Duodenal mucosa (tissue), 2 donors: ENCODE measurements at regions not wholly inside any gene's neighbourhood (a gene's known extent, or its start where the extent isn't known, plus 50 kb on each side); places are given as distances from the start of the nearest gene placed in this dataset.
"Not testable (repeated sequence)": the region's sequence is repeated elsewhere in the genome, so short reads cannot be mapped to it uniquely, and the experiment has no call there.

Experiments used
- H3K27ac ChIP-seq: one replicate; pipeline ENCODE4 v1.7.0; 2013; ENCODE audit warnings: low read depth, low read length
- H3K27me3 ChIP-seq, 2 donors: one replicate each; pipeline ENCODE4 v1.7.0; 2013; ENCODE audit warnings: low read length in 2 of 2, control low read depth in 1 of 2; ENCODE audit not compliant: insufficient read depth in 2 of 2, control insufficient read depth in 1 of 2
- H3K36me3 ChIP-seq, 2 donors: one replicate each; pipeline ENCODE4 v1.7.0; 2013; ENCODE audit warnings: low read length in 2 of 2, control low read depth in 1 of 2; ENCODE audit not compliant: insufficient read depth in 2 of 2, control insufficient read depth in 1 of 2
- H3K4me1 ChIP-seq, 2 donors: one replicate each; pipeline ENCODE4 v1.7.0; 2013; ENCODE audit warnings: low read length in 2 of 2, control low read depth in 1 of 2; ENCODE audit not compliant: insufficient read depth in 2 of 2, control insufficient read depth in 1 of 2
- H3K4me3 ChIP-seq, 2 donors: one replicate each; pipeline ENCODE4 v1.7.0; 2013; ENCODE audit warnings: low read length in 2 of 2, low read depth in 1 of 2
- H3K9ac ChIP-seq, 2 donors: one replicate each; pipeline ENCODE4 v1.7.0; 2013; ENCODE audit warnings: low read length in 2 of 2, low read depth in 1 of 2
- H3K9me3 ChIP-seq, 2 donors: one replicate each; pipeline ENCODE4 v1.7.0; 2013; ENCODE audit warnings: low read length in 2 of 2, control low read depth in 1 of 2; ENCODE audit not compliant: control insufficient read depth in 1 of 2

- Histone ChIP-seq H3K9ac (no peak overlapping the region), H3K4me3 (no peak overlapping the region), H3K27ac (no peak overlapping the region), H3K27me3 (no peaks in the 10 kb centered on the region), H3K9me3 (no peaks in the 10 kb centered on the region), H3K4me1 (no peaks in the 10 kb centered on the region), H3K36me3 (no peaks in the 10 kb centered on the region)
Measured at GRCh38 chr2:51781691-51782090, 749.8 kb upstream of the NRXN1 start.

GRCh38 chr2:51780353-51780752 is 748.4 kb upstream of the NRXN1 start:
- H3K4me1 ChIP-seq, result no peaks in the 10 kb centered on the region
- peaks cover 0 to 2% of the 10 kb centered on the region in 2 donors for H3K9me3 ChIP-seq
- H3K27me3 ChIP-seq, result no peaks in the 10 kb centered on the region
- no peak overlapping the region for H3K27ac ChIP-seq
- no peak overlapping the region for H3K9ac ChIP-seq
- no peak overlapping the region for H3K4me3 ChIP-seq
- H3K36me3 ChIP-seq, result no peaks in the 10 kb centered on the region

- not testable (repeated sequence) for H3K27me3 ChIP-seq, H3K4me3 ChIP-seq, H3K36me3 ChIP-seq, H3K9me3 ChIP-seq, H3K9ac ChIP-seq, H3K27ac ChIP-seq, H3K4me1 ChIP-seq
Measured at GRCh38 chr2:51779723-51780122, 747.8 kb upstream of the NRXN1 start.

- H3K27me3 ChIP-seq, result no peaks in the 10 kb centered on the region
- no peak overlapping the region for H3K4me3 ChIP-seq
- no peak overlapping the region for H3K27ac ChIP-seq
Measured at GRCh38 chr2:51778806-51779205, 746.9 kb upstream of the NRXN1 start.

GRCh38 chr2:51774606-51775005 is 742.7 kb upstream of the NRXN1 start:
- not testable (repeated sequence) for H3K4me3 ChIP-seq, H3K4me1 ChIP-seq, H3K9me3 ChIP-seq, H3K36me3 ChIP-seq, H3K27ac ChIP-seq, H3K27me3 ChIP-seq, H3K9ac ChIP-seq

More at GRCh38 chr2:51778806-51779205, 746.9 kb upstream of the NRXN1 start:
- Histone ChIP-seq H3K9ac (no peak overlapping the region), H3K4me1 (no peaks in the 10 kb centered on the region), H3K36me3 (no peaks in the 10 kb centered on the region), H3K9me3 (peaks cover 0 to 8% of the 10 kb centered on the region in 2 donors)

GRCh38 chr2:51760441-51760840 is 728.5 kb upstream of the NRXN1 start:
- Histone ChIP-seq H3K36me3 (no peaks in the 10 kb centered on the region), H3K27me3 (no peaks in the 10 kb centered on the region), H3K4me1 (no peaks in the 10 kb centered on the region), H3K9me3 (peaks cover 0 to 6% of the 10 kb centered on the region in 2 donors), H3K4me3 (no peak overlapping the region), H3K9ac (no peak overlapping the region), H3K27ac (no peak overlapping the region)

- no peak overlapping the region for H3K27ac ChIP-seq
- no peak overlapping the region for H3K9ac ChIP-seq
- H3K36me3 ChIP-seq, result no peaks in the 10 kb centered on the region
- H3K4me1 ChIP-seq, result no peaks in the 10 kb centered on the region
- H3K9me3 ChIP-seq, result peaks cover 0 to 10% of the 10 kb centered on the region in 2 donors
- no peak overlapping the region for H3K4me3 ChIP-seq
- no peaks in the 10 kb centered on the region for H3K27me3 ChIP-seq
Measured at GRCh38 chr2:51758081-51758480, 726.1 kb upstream of the NRXN1 start.

- no peaks in the 10 kb centered on the region for H3K4me1 ChIP-seq
- no peak overlapping the region for H3K9ac ChIP-seq
- H3K27ac ChIP-seq, result no peak overlapping the region
- no peaks in the 10 kb centered on the region for H3K9me3 ChIP-seq
- no peak overlapping the region for H3K4me3 ChIP-seq
- no peaks in the 10 kb centered on the region for H3K36me3 ChIP-seq
- no peaks in the 10 kb centered on the region for H3K27me3 ChIP-seq
Measured at GRCh38 chr2:51734115-51734514, 702.2 kb upstream of the NRXN1 start.

- no peak overlapping the region for H3K9ac ChIP-seq
- H3K4me1 ChIP-seq, result no peaks in the 10 kb centered on the region
- no peaks in the 10 kb centered on the region for H3K36me3 ChIP-seq
- no peak overlapping the region for H3K27ac ChIP-seq
- H3K27me3 ChIP-seq, result no peaks in the 10 kb centered on the region
- no peak overlapping the region for H3K4me3 ChIP-seq
- no peaks in the 10 kb centered on the region for H3K9me3 ChIP-seq
Measured at GRCh38 chr2:51723691-51724090, 691.8 kb upstream of the NRXN1 start.

- H3K27ac ChIP-seq, result no peak overlapping the region
- peaks cover 0 to 3% of the 10 kb centered on the region in 2 donors for H3K9me3 ChIP-seq
- no peaks in the 10 kb centered on the region for H3K36me3 ChIP-seq
- no peaks in the 10 kb centered on the region for H3K27me3 ChIP-seq
- no peak overlapping the region for H3K9ac ChIP-seq
- no peaks in the 10 kb centered on the region for H3K4me1 ChIP-seq
- no peak overlapping the region for H3K4me3 ChIP-seq
Measured at GRCh38 chr2:51722311-51722710, 690.4 kb upstream of the NRXN1 start.

- Histone ChIP-seq H3K36me3 (no peaks in the 10 kb centered on the region), H3K9ac (no peak overlapping the region), H3K4me1 (no peaks in the 10 kb centered on the region), H3K4me3 (no peak overlapping the region), H3K27ac (no peak overlapping the region), H3K9me3 (peaks cover 0 to 3% of the 10 kb centered on the region in 2 donors), H3K27me3 (no peaks in the 10 kb centered on the region)
Measured at GRCh38 chr2:51720826-51721225, 688.9 kb upstream of the NRXN1 start.
